IPS-15b (cell line): ENCODE measurements at regions not wholly inside any gene's neighbourhood (a gene's known extent, or its start where the extent isn't known, plus 50 kb on each side); places are given as distances from the start of the nearest gene placed in this dataset.
"Not testable (repeated sequence)": the region's sequence is repeated elsewhere in the genome, so short reads cannot be mapped to it uniquely, and the experiment has no call there.

Experiments
- H3K27me3 ChIP-seq: one replicate; pipeline ENCODE4 v1.6.1; 2013; ENCODE audit warnings: low read length; ENCODE audit not compliant: control insufficient read depth, insufficient read depth
- H3K36me3 ChIP-seq: one replicate; pipeline ENCODE4 v1.6.1; 2013; ENCODE audit warnings: low read length; ENCODE audit not compliant: control insufficient read depth, insufficient read depth
- H3K4me1 ChIP-seq: one replicate; pipeline ENCODE4 v1.6.1; 2013; ENCODE audit warnings: mild to moderate bottlenecking, low read length; ENCODE audit not compliant: control insufficient read depth, insufficient read depth
- H3K4me3 ChIP-seq: one replicate; pipeline ENCODE4 v1.5.1; 2013; ENCODE audit warnings: low read depth, low read length
- H3K9ac ChIP-seq: one replicate; pipeline ENCODE4 v1.6.1; 2013; ENCODE audit warnings: low read depth, mild to moderate bottlenecking, low read length
- H3K9me3 ChIP-seq: one replicate; pipeline ENCODE4 v1.6.1; 2013; ENCODE audit warnings: mild to moderate bottlenecking, low read length; ENCODE audit not compliant: control insufficient read depth, insufficient read depth

GRCh38 chr13:61546911-61547310 lies 131.3 kb upstream of the PCDH20 start:
- Histone ChIP-seq H3K9me3 (no peaks in the 10 kb centered on the region), H3K4me1 (no peaks in the 10 kb centered on the region), H3K36me3 (no peaks in the 10 kb centered on the region), H3K9ac (no peak overlapping the region), H3K27me3 (no peaks in the 10 kb centered on the region), H3K4me3 (no peak overlapping the region)

GRCh38 chr13:61546413-61546812 lies 130.8 kb upstream of the PCDH20 start:
- no peak overlapping the region for H3K9ac ChIP-seq
- no peaks in the 10 kb centered on the region for H3K27me3 ChIP-seq
- H3K4me3 ChIP-seq = no peak overlapping the region
- H3K36me3 ChIP-seq = no peaks in the 10 kb centered on the region
- no peaks in the 10 kb centered on the region for H3K4me1 ChIP-seq
- no peaks in the 10 kb centered on the region for H3K9me3 ChIP-seq

GRCh38 chr13:61536433-61536832 lies 120.8 kb upstream of the PCDH20 start:
- Histone ChIP-seq H3K9me3 (no peaks in the 10 kb centered on the region), H3K27me3 (no peaks in the 10 kb centered on the region), H3K9ac (no peak overlapping the region), H3K36me3 (no peaks in the 10 kb centered on the region), H3K4me3 (no peak overlapping the region), H3K4me1 (no peaks in the 10 kb centered on the region)

GRCh38 chr13:61531383-61532065 lies 115.9 kb upstream of the PCDH20 start:
- H3K9ac ChIP-seq = no peak overlapping the region
- no peaks in the 10 kb centered on the region for H3K27me3 ChIP-seq
- no peaks in the 10 kb centered on the region for H3K4me1 ChIP-seq
- no peaks in the 10 kb centered on the region for H3K36me3 ChIP-seq
- H3K4me3 ChIP-seq = no peak overlapping the region
- no peaks in the 10 kb centered on the region for H3K9me3 ChIP-seq

- H3K4me1 ChIP-seq, H3K4me3 ChIP-seq: not testable (repeated sequence)
Observed at GRCh38 chr13:61519214-61519613, 103.6 kb upstream of the PCDH20 start.

GRCh38 chr13:61508936-61509335 lies 93.3 kb upstream of the PCDH20 start:
- Histone ChIP-seq H3K9ac (no peak overlapping the region), H3K4me1 (no peaks in the 10 kb centered on the region), H3K9me3 (no peaks in the 10 kb centered on the region), H3K27me3 (no peaks in the 10 kb centered on the region), H3K36me3 (no peaks in the 10 kb centered on the region), H3K4me3 (no peak overlapping the region)

More at GRCh38 chr13:61519214-61519613, 103.6 kb upstream of the PCDH20 start:
- not testable (repeated sequence) for H3K9me3 ChIP-seq, H3K9ac ChIP-seq, H3K27me3 ChIP-seq, H3K36me3 ChIP-seq

GRCh38 chr13:61500176-61500575 lies 84.5 kb upstream of the PCDH20 start:
- Histone ChIP-seq H3K27me3 (no peaks in the 10 kb centered on the region), H3K4me1 (no peaks in the 10 kb centered on the region), H3K9me3 (no peaks in the 10 kb centered on the region), H3K9ac (no peak overlapping the region), H3K36me3 (no peaks in the 10 kb centered on the region), H3K4me3 (no peak overlapping the region)

GRCh38 chr13:61495648-61496047 lies 80.0 kb upstream of the PCDH20 start:
- Histone ChIP-seq H3K27me3 (no peaks in the 10 kb centered on the region), H3K36me3 (no peaks in the 10 kb centered on the region), H3K4me3 (no peak overlapping the region)

GRCh38 chr13:61493556-61493955 lies 77.9 kb upstream of the PCDH20 start:
- H3K9ac ChIP-seq, H3K4me1 ChIP-seq, H3K27me3 ChIP-seq, H3K36me3 ChIP-seq, H3K9me3 ChIP-seq, H3K4me3 ChIP-seq: not testable (repeated sequence)

More at GRCh38 chr13:61495648-61496047, 80.0 kb upstream of the PCDH20 start:
- Histone ChIP-seq H3K9ac (no peak overlapping the region), H3K4me1 (no peaks in the 10 kb centered on the region), H3K9me3 (no peaks in the 10 kb centered on the region)

- Histone ChIP-seq H3K36me3 (no peaks in the 10 kb centered on the region), H3K9me3 (no peaks in the 10 kb centered on the region), H3K9ac (no peak overlapping the region), H3K4me3 (no peak overlapping the region), H3K27me3 (no peaks in the 10 kb centered on the region), H3K4me1 (no peaks in the 10 kb centered on the region)
Observed at GRCh38 chr13:61486496-61486895, 70.8 kb upstream of the PCDH20 start.

- Histone ChIP-seq H3K27me3 (no peaks in the 10 kb centered on the region), H3K9ac (no peak overlapping the region), H3K9me3 (no peaks in the 10 kb centered on the region), H3K36me3 (no peaks in the 10 kb centered on the region), H3K4me3 (no peak overlapping the region), H3K4me1 (no peaks in the 10 kb centered on the region)
Observed at GRCh38 chr13:61485128-61485765, 69.6 kb upstream of the PCDH20 start.

- Histone ChIP-seq H3K4me1 (no peaks in the 10 kb centered on the region), H3K9ac (no peak overlapping the region), H3K4me3 (no peak overlapping the region), H3K27me3 (no peaks in the 10 kb centered on the region), H3K9me3 (no peaks in the 10 kb centered on the region), H3K36me3 (no peaks in the 10 kb centered on the region)
Observed at GRCh38 chr13:61477619-61478018, 62.0 kb upstream of the PCDH20 start.
